ENCODE measurements at regions not wholly inside any gene's neighbourhood (a gene's known extent, or its start where the extent isn't known, plus 50 kb on each side); places are given as distances from the start of the nearest gene placed in this dataset.

DNA sequence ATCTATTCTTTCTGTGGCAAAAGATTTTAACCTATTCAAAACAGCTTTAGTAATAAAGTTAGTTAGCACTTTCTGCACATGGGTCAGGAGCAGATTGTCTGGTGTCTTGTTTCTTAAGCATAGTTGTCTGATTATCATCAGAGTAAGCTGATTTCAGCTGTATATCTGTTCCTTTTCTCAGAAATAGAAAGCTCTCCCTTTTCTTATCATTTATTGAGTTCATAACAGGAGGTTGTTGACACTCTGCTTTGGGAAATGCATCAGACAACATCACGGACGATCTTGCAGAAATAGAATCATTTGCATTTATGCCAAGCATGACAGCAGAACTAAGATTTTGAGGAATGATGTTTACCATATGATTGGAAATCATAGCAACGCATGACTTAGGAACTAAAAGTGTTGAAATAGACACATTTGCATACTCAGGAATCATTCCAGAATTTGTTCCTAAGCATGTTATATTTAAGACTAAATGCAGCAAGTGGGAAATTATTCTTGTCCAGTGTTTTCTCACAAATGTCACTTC, 66.7 kb downstream of the RBMX2 start:
- TF ChIP-seq, protein P1, sequence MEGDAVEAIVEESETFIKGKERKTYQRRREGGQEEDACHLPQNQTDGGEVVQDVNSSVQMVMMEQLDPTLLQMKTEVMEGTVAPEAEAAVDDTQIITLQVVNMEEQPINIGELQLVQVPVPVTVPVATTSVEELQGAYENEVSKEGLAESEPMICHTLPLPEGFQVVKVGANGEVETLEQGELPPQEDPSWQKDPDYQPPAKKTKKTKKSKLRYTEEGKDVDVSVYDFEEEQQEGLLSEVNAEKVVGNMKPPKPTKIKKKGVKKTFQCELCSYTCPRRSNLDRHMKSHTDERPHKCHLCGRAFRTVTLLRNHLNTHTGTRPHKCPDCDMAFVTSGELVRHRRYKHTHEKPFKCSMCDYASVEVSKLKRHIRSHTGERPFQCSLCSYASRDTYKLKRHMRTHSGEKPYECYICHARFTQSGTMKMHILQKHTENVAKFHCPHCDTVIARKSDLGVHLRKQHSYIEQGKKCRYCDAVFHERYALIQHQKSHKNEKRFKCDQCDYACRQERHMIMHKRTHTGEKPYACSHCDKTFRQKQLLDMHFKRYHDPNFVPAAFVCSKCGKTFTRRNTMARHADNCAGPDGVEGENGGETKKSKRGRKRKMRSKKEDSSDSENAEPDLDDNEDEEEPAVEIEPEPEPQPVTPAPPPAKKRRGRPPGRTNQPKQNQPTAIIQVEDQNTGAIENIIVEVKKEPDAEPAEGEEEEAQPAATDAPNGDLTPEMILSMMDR (IDR thresholded peaks at IDR 0.05): no peak
- no peak for TF ChIP-seq POLR2A (IDR thresholded peaks at IDR 0.05)
- TF ChIP-seq POLR2AphosphoS5 (IDR thresholded peaks at IDR 0.05): no peak
- TF ChIP-seq EP300 (IDR thresholded peaks at IDR 0.05): no peak

Measured in stomach (tissue), 4 donors.